ENCODE measurements at regions not wholly inside any gene's neighbourhood (a gene's known extent, or its start where the extent isn't known, plus 50 kb on each side); places are given as distances from the start of the nearest gene placed in this dataset.

DNA sequence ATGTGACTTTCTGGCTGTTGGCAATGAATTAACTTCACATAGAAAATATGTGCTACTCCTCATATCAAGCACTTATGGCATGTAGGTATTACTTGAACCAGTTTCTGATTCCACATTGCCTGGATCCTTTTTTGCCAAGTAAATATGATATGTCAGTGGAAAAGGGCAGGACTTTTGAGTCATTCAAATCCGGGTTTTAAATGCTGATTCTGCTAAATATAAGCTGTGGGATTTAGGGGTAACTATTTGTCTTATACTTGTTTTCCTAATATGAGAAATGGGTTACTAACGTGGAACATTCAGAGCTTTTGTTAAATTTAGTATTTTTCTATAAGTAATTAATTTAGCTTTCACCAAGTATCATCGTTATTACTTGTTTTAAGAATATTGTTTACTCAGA, 108.0 kb upstream of the HGF start:
- Histone ChIP-seq H3K36me3 (no peaks in the 10 kb centered on the region), H3K9me3 (no peaks in the 10 kb centered on the region), H3K4me1 (no peaks in the 10 kb centered on the region), H3K27ac (replicated peaks in 1 of 4) (no peak overlapping the region), H3K4me3 (no peak overlapping the region), H3K27me3 (no peaks in the 10 kb centered on the region)
- no peak for DNase-seq (ENCODE audit: extremely low spot score)
- TF ChIP-seq, protein P1, sequence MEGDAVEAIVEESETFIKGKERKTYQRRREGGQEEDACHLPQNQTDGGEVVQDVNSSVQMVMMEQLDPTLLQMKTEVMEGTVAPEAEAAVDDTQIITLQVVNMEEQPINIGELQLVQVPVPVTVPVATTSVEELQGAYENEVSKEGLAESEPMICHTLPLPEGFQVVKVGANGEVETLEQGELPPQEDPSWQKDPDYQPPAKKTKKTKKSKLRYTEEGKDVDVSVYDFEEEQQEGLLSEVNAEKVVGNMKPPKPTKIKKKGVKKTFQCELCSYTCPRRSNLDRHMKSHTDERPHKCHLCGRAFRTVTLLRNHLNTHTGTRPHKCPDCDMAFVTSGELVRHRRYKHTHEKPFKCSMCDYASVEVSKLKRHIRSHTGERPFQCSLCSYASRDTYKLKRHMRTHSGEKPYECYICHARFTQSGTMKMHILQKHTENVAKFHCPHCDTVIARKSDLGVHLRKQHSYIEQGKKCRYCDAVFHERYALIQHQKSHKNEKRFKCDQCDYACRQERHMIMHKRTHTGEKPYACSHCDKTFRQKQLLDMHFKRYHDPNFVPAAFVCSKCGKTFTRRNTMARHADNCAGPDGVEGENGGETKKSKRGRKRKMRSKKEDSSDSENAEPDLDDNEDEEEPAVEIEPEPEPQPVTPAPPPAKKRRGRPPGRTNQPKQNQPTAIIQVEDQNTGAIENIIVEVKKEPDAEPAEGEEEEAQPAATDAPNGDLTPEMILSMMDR (IDR thresholded peaks at IDR 0.05): no peak
- TF ChIP-seq POLR2A (IDR thresholded peaks at IDR 0.05; ENCODE audit: low read depth) (no peak), EP300 (IDR thresholded peaks at IDR 0.05) (no peak), POLR2AphosphoS5 (IDR thresholded peaks at IDR 0.05) (no peak)
- intact Hi-C loops (cut with DNase I): no loop called here
- WGBS: 82% methylated on average over 3 of the region's 3 CpGs

DNA sequence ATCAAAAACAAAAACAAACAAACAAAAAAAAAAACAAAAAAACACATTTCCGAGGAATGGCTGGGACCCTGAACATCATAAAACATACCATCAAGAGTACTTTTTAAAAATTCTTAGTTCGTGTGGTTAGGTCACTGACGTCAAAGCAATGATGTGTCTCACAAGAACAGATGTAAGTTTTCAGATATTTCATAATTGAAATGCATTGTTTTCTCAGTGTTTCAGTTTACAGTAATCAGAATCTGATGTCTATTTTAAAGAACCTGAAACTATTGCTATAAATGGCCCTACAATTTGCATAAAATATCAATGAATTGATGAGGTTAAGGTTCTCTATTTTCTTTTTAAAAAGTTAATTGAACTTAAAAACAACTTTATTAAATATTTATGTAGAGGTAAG, 103.7 kb upstream of the HGF start:
- Histone ChIP-seq H3K4me3 (no peak overlapping the region), H3K27me3 (no peaks in the 10 kb centered on the region), H3K36me3 (no peaks in the 10 kb centered on the region), H3K27ac (replicated peaks in 1 of 4) (no peak overlapping the region), H3K9me3 (no peaks in the 10 kb centered on the region), H3K4me1 (no peaks in the 10 kb centered on the region)
- DNase-seq (ENCODE audit: extremely low spot score): no peak
- TF ChIP-seq EP300 (IDR thresholded peaks at IDR 0.05) (no peak), POLR2A (IDR thresholded peaks at IDR 0.05; ENCODE audit: low read depth) (no peak), POLR2AphosphoS5 (IDR thresholded peaks at IDR 0.05) (no peak)
- TF ChIP-seq, protein P1 (IDR thresholded peaks at IDR 0.05): no peak
- intact Hi-C loops (cut with DNase I): no loop called here
- WGBS: 83% methylated on average over 3 of the region's 3 CpGs

DNA sequence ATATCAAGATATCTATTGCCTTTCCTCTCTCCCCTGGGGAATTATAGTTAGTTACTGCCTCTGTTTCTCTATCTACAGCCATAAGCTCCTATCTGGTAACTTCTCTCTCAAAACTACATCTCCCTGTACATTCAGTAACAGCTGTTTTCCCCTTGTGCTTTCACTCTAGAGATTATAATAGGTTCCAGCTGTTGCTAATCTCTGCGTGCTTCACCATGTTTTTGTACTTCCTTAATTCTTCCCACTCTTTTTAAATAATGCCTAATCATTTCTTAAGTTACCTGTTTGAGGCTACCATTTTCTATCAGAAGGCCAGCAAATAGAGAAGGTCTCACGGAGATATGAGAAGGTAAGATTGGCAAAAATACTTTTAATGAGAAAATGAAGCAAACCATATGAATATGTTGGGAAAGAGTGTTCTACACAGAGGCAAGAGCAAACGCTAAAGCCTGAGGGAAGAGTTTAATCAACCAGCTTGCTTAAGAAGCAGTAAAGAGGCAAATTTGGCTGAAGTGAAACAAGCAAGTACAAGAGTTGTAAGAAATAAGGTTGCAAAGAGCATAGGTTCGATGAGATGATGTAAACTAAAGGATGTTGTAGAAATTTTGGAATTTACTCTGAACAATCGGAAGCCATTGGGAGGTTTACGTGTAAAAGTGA, 101.9 kb upstream of the HGF start:
- H3K27ac ChIP-seq (replicated peaks in 1 of 4): no peak overlapping the region
- TF ChIP-seq, protein P1 (IDR thresholded peaks at IDR 0.05): no peak
- TF ChIP-seq POLR2A (IDR thresholded peaks at IDR 0.05; ENCODE audit: low read depth) (no peak), POLR2AphosphoS5 (IDR thresholded peaks at IDR 0.05) (no peak), EP300 (IDR thresholded peaks at IDR 0.05) (no peak)
- H3K4me1 ChIP-seq: no peaks in the 10 kb centered on the region
- H3K4me3 ChIP-seq: no peak overlapping the region
- no peaks in the 10 kb centered on the region for H3K27me3 ChIP-seq
- H3K36me3 ChIP-seq: no peaks in the 10 kb centered on the region
- DNase-seq (ENCODE audit: extremely low spot score): no peak
- WGBS: 77% methylated on average over 6 of the region's 6 CpGs
- intact Hi-C loops (cut with DNase I): no loop called here
- H3K9me3 ChIP-seq: no peaks in the 10 kb centered on the region

DNA sequence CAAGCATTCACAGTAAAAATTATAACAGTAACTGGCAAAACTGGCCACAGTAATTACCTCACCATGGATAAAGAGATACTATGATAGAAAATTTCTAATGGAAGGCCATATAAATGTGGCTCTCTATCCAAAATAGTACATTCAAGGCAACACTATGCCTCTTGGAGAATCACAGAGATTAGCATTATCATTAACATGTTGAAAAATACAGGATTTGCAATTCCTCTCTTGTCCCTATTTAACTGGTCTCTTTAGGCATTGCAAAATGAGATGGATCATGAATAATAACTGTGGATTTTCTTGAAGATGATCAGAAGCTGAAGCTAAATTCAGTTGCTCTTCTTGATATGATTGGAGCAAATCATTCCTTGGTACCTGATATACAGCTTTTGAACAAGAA, 100.8 kb upstream of the HGF start:
- TF ChIP-seq EP300 (IDR thresholded peaks at IDR 0.05) (no peak), POLR2A (IDR thresholded peaks at IDR 0.05; ENCODE audit: low read depth) (no peak), POLR2AphosphoS5 (IDR thresholded peaks at IDR 0.05) (no peak)
- TF ChIP-seq, protein P1 (IDR thresholded peaks at IDR 0.05): no peak

DNA sequence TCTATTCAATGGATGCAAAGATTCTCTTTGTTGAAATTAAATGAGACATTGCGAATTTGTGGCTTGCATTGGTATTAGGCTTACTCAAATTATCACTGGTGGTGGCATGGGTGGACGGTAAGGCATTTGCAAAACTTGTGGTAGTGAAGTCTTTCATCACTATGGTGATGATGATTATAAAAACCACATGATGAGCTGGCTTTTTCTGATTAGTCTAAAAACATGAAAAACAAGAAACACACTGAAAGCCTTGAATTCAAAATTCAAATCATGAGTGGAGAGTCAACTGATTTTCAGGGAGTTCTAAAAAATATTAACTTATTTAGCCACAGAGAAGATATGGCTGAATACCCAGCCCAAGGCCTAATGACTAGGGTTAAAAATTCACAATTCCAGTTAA, 99.8 kb upstream of the HGF start:
- no peak for TF ChIP-seq EP300 (IDR thresholded peaks at IDR 0.05)
- no peak for DNase-seq (ENCODE audit: extremely low spot score)
- H3K4me3 ChIP-seq: no peak overlapping the region
- H3K4me1 ChIP-seq: no peaks in the 10 kb centered on the region
- H3K27ac ChIP-seq (replicated peaks in 1 of 4): no peak overlapping the region
- intact Hi-C loops (cut with DNase I): no loop called here
- H3K36me3 ChIP-seq: no peaks in the 10 kb centered on the region
- no peaks in the 10 kb centered on the region for H3K27me3 ChIP-seq
- no peaks in the 10 kb centered on the region for H3K9me3 ChIP-seq
- WGBS: 91% methylated on average over 2 of the region's 2 CpGs

More for the DNA sequence above, 100.8 kb upstream of the HGF start:
- Histone ChIP-seq H3K9me3 (no peaks in the 10 kb centered on the region), H3K4me1 (no peaks in the 10 kb centered on the region), H3K27ac (replicated peaks in 1 of 4) (no peak overlapping the region), H3K27me3 (no peaks in the 10 kb centered on the region), H3K4me3 (no peak overlapping the region), H3K36me3 (no peaks in the 10 kb centered on the region)
- intact Hi-C loops (cut with DNase I): no loop called here
- no peak for DNase-seq (ENCODE audit: extremely low spot score)
